ENCODE measurements at regions not wholly inside any gene's neighbourhood (a gene's known extent, or its start where the extent isn't known, plus 50 kb on each side); places are given as distances from the start of the nearest gene placed in this dataset.

DNA sequence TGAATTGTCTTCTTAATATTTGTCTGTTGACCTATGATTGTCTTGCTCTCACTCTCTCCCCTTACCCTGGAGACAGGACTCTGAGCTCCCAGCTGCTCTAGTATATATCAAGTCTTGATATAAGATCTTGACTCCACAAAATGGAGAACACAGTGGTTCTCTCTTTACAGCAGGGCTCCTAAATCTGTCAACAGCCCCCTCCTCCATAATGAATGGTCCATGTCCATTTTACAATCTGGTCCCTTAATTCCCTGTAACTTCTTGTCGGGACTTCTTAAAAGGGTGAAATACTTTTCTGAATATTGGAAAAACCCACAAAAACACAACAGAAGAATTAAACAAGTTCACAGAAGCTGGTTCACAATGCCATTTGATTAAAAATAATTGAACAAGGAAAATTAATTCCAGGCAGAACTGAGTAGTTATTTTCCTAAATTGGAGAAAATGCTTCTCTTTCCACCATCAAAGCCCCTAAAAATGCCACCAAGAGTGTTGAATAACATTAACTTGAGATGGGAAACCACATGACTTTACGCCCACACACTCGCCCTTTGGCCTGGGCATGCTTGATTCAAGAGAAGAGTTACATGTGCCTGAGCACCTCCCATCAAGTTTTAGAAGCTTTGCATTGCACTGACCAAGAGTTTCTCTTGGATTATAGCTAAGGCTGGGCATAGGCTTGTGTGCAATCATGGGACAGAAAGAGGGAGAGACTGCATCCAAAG, 109.8 kb downstream of the TOMM20 start:
- H3K4me3 ChIP-seq: no peak overlapping the region
- no peak for DNase-seq
- H3K27ac ChIP-seq: no peak overlapping the region
- peaks cover 0 to 6% of the 10 kb centered on the region in 2 donors for H3K4me1 ChIP-seq
- no peaks in the 10 kb centered on the region for H3K27me3 ChIP-seq
- no peak for TF ChIP-seq POLR2A (IDR thresholded peaks at IDR 0.05)
- TF ChIP-seq, protein P1, sequence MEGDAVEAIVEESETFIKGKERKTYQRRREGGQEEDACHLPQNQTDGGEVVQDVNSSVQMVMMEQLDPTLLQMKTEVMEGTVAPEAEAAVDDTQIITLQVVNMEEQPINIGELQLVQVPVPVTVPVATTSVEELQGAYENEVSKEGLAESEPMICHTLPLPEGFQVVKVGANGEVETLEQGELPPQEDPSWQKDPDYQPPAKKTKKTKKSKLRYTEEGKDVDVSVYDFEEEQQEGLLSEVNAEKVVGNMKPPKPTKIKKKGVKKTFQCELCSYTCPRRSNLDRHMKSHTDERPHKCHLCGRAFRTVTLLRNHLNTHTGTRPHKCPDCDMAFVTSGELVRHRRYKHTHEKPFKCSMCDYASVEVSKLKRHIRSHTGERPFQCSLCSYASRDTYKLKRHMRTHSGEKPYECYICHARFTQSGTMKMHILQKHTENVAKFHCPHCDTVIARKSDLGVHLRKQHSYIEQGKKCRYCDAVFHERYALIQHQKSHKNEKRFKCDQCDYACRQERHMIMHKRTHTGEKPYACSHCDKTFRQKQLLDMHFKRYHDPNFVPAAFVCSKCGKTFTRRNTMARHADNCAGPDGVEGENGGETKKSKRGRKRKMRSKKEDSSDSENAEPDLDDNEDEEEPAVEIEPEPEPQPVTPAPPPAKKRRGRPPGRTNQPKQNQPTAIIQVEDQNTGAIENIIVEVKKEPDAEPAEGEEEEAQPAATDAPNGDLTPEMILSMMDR (IDR thresholded peaks at IDR 0.05): no peak
- intact Hi-C loops (cut with DNase I; ENCODE audit: low total_unique reads): no loop called here
- no peaks in the 10 kb centered on the region for H3K9me3 ChIP-seq
- no peaks in the 10 kb centered on the region for H3K36me3 ChIP-seq

- H3K27ac ChIP-seq: no peak overlapping the region
- TF ChIP-seq POLR2A (IDR thresholded peaks at IDR 0.05): no peak
- TF ChIP-seq, protein P1 (IDR thresholded peaks at IDR 0.05): no peak
- no peak overlapping the region for H3K4me3 ChIP-seq
- H3K36me3 ChIP-seq: no peaks in the 10 kb centered on the region
- peak in 1 of 2 donors; percentile 11 for DNase-seq
- peaks cover 0 to 6% of the 10 kb centered on the region in 2 donors for H3K4me1 ChIP-seq
- no peaks in the 10 kb centered on the region for H3K9me3 ChIP-seq
- intact Hi-C loops (cut with DNase I; ENCODE audit: low total_unique reads): no loop called here
- H3K27me3 ChIP-seq: no peaks in the 10 kb centered on the region
These were observed 110.5 kb downstream of the TOMM20 start for GRCh38 chr1:235018161-235018560.

- intact Hi-C loops (cut with DNase I; ENCODE audit: low total_unique reads): no loop called here
- no peak overlapping the region for H3K4me3 ChIP-seq
- H3K4me1 ChIP-seq: peaks cover 0 to 6% of the 10 kb centered on the region in 2 donors
- no peaks in the 10 kb centered on the region for H3K36me3 ChIP-seq
- TF ChIP-seq, protein P1 (IDR thresholded peaks at IDR 0.05): no peak
- TF ChIP-seq POLR2A (IDR thresholded peaks at IDR 0.05): no peak
- no peaks in the 10 kb centered on the region for H3K9me3 ChIP-seq
- H3K27ac ChIP-seq: no peak overlapping the region
- no peaks in the 10 kb centered on the region for H3K27me3 ChIP-seq
- no peak for DNase-seq
These were observed 110.9 kb downstream of the TOMM20 start for GRCh38 chr1:235017719-235018118.

DNA sequence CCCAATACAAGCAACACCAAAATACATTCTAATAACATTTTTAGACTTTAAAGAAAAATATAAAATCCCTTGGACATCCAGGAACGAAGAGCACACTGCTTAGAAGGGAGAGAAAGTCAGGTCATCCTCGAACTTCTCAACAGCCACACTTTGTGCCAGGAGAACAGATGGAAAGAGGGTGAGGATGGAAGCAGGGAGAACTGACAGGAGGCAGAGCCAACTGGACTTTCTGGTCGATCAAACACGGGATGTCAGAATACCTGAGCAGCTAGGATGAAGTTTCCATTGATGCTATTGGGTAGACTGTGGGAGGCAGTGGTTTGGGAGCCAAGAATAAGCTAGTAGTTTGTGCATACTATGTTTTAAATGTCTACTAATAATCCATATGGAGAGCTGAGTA, 111.4 kb downstream of the TOMM20 start:
- Histone ChIP-seq H3K4me3 (no peak overlapping the region), H3K4me1 (peaks cover 0 to 6% of the 10 kb centered on the region in 2 donors), H3K36me3 (no peaks in the 10 kb centered on the region), H3K27me3 (no peaks in the 10 kb centered on the region), H3K27ac (no peak overlapping the region), H3K9me3 (no peaks in the 10 kb centered on the region)
- no peak for TF ChIP-seq POLR2A (IDR thresholded peaks at IDR 0.05)
- intact Hi-C loops (cut with DNase I; ENCODE audit: low total_unique reads): no loop called here
- peak in 1 of 2 donors; percentile 6 for DNase-seq

DNA sequence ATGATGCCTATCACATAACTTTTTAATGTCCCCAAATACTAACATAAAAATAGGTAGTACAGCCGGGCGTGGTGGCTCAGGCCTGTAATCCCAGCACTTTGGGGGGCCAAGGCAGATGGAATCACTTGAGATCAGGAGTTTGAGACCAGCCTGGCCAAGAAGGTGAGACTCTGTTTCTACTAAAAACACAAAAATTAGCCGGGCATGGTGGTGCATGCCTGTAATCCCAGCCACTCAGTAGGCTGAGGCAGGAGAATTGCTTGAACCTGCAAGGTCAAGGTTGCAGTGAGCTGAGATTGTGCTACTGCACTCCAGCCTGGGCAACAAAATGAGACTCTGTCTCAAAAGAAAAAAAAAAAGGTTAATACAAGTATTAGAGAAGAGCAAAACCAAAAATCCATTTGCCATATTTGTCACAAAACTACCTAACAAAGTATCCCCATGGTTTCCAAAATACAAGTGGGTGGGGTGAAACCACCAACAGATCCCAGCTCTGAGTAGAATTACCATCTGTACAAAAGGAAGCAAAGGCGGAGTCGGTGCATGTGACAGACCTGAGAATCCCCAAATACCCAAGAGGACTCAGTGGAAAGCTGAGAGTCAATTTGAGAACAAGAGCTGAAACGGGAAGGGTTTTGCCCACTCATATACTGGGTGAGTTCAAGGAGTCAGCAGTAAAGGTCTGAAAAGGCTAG, 113.2 kb downstream of the TOMM20 start:
- Histone ChIP-seq H3K4me1 (no peaks in the 10 kb centered on the region), H3K36me3 (no peaks in the 10 kb centered on the region), H3K4me3 (no peak overlapping the region), H3K27ac (peak overlapping the region in 1 of 2 donors; percentile 54), H3K27me3 (no peaks in the 10 kb centered on the region), H3K9me3 (no peaks in the 10 kb centered on the region)
- peak in 1 of 2 donors; percentile 4 for DNase-seq
- intact Hi-C loops (cut with DNase I; ENCODE audit: low total_unique reads): no loop called here
- TF ChIP-seq, protein P1 (IDR thresholded peaks at IDR 0.05): no peak
- no peak for TF ChIP-seq POLR2A (IDR thresholded peaks at IDR 0.05)

Measured in uterus (tissue), 3 donors.